ENCODE measurements at regions not wholly inside any gene's neighbourhood (a gene's known extent, or its start where the extent isn't known, plus 50 kb on each side); places are given as distances from the start of the nearest gene placed in this dataset.

DNA sequence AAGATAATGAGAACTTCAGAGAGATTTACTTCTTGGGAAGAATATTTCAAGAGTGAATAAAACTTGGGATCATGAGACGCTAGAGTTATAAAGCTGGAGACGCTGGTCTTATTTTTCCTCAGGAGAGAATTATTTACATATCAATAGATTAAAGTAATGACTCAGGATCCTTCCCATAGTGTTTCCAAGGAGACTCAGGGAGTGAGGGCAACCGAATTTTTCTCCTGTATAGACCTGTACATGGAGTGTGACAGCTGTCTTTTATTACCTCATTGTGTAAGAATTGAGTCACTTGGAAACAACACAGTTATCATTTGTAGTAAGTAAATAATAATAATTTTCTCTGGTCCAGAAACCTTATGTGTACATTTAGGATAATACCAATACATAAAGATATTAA is 1905.5 kb downstream of the OLFM4 start:
- no peaks in the 10 kb centered on the region for H3K79me2 ChIP-seq (ENCODE audit: control insufficient read depth, low read length)
- H3K27ac ChIP-seq (ENCODE audit: low read depth, low read length), result no peak overlapping the region
- H3K4me1 ChIP-seq (ENCODE audit: control insufficient read depth, low read length), result no peaks in the 10 kb centered on the region
- no peaks in the 10 kb centered on the region for H3K36me3 ChIP-seq (ENCODE audit: control insufficient read depth, low read length)
- no peak overlapping the region for H3K4me3 ChIP-seq (ENCODE audit: low read length)
- H3K9me3 ChIP-seq (ENCODE audit: control insufficient read depth, insufficient read depth, low read length), result peaks cover 5% of the 10 kb centered on the region; the same call in 1 of the 2 replicates
- TF ChIP-seq, protein P1, sequence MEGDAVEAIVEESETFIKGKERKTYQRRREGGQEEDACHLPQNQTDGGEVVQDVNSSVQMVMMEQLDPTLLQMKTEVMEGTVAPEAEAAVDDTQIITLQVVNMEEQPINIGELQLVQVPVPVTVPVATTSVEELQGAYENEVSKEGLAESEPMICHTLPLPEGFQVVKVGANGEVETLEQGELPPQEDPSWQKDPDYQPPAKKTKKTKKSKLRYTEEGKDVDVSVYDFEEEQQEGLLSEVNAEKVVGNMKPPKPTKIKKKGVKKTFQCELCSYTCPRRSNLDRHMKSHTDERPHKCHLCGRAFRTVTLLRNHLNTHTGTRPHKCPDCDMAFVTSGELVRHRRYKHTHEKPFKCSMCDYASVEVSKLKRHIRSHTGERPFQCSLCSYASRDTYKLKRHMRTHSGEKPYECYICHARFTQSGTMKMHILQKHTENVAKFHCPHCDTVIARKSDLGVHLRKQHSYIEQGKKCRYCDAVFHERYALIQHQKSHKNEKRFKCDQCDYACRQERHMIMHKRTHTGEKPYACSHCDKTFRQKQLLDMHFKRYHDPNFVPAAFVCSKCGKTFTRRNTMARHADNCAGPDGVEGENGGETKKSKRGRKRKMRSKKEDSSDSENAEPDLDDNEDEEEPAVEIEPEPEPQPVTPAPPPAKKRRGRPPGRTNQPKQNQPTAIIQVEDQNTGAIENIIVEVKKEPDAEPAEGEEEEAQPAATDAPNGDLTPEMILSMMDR (IDR thresholded peaks at IDR 0.05; ENCODE audit: low read depth, low read length, poor library complexity, severe bottlenecking), result no peak
- no peak for TF ChIP-seq EZH2phosphoT487 (IDR thresholded peaks at IDR 0.05; ENCODE audit: borderline replicate concordance, low read length)
- no peaks in the 10 kb centered on the region for H3K9me2 ChIP-seq (replicated peaks; ENCODE audit: control insufficient read depth, low read length)
- H3F3A ChIP-seq (ENCODE audit: control insufficient read depth, insufficient read depth), result no peaks in the 10 kb centered on the region
- H3K4me2 ChIP-seq (ENCODE audit: low read length), result no peak overlapping the region
- H4K20me1 ChIP-seq (ENCODE audit: control insufficient read depth, insufficient read depth, low read depth, low read length), result no peaks in the 10 kb centered on the region
- no peaks in the 10 kb centered on the region for H3K27me3 ChIP-seq (ENCODE audit: control insufficient read depth, low read length)

- Histone ChIP-seq H3K27me3 (ENCODE audit: control insufficient read depth, low read length) (no peaks in the 10 kb centered on the region), H4K20me1 (ENCODE audit: control insufficient read depth, insufficient read depth, low read depth, low read length) (no peaks in the 10 kb centered on the region), H3K4me3 (ENCODE audit: low read length) (no peak overlapping the region), H3F3A (ENCODE audit: control insufficient read depth, insufficient read depth) (no peaks in the 10 kb centered on the region), H3K4me1 (ENCODE audit: control insufficient read depth, low read length) (no peaks in the 10 kb centered on the region), H3K9me3 (ENCODE audit: control insufficient read depth, insufficient read depth, low read length) (no peaks in the 10 kb centered on the region), H3K27ac (ENCODE audit: low read depth, low read length) (no peak overlapping the region), H3K9me2 (replicated peaks; ENCODE audit: control insufficient read depth, low read length) (no peaks in the 10 kb centered on the region), H3K36me3 (ENCODE audit: control insufficient read depth, low read length) (no peaks in the 10 kb centered on the region), H3K79me2 (ENCODE audit: control insufficient read depth, low read length) (no peaks in the 10 kb centered on the region), H3K4me2 (ENCODE audit: low read length) (no peak overlapping the region)
- TF ChIP-seq, protein P1 (IDR thresholded peaks at IDR 0.05; ENCODE audit: low read depth, low read length, poor library complexity, severe bottlenecking), result no peak
- no peak for TF ChIP-seq EZH2phosphoT487 (IDR thresholded peaks at IDR 0.05; ENCODE audit: borderline replicate concordance, low read length)
Measured at GRCh38 chr13:54945973-54946372, 1917.4 kb downstream of the OLFM4 start.

DNA sequence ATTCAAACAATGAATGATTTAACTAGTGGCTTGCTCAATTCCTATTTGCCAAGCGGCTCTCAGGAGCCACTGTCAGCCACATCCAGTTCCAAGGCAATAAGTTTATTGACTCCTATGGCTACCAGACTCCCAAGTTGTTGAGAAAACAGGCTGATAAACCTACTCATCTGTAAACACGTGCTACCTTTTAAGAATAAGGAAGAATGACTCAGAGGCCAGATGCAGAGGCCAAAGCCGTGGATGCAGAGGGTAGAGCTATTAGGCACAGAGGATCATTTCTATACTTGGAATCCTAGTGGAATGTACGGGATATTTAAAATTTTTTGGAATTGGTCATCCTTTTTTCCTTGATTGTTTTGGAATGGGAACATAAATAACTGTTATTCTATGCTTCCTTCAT is 1921.1 kb downstream of the OLFM4 start:
- Histone ChIP-seq H4K20me1 (ENCODE audit: control insufficient read depth, insufficient read depth, low read depth, low read length) (no peaks in the 10 kb centered on the region), H3K4me3 (ENCODE audit: low read length) (no peak overlapping the region), H3K27ac (ENCODE audit: low read depth, low read length) (no peak overlapping the region), H3K9me2 (replicated peaks; ENCODE audit: control insufficient read depth, low read length) (no peaks in the 10 kb centered on the region), H3K27me3 (ENCODE audit: control insufficient read depth, low read length) (no peaks in the 10 kb centered on the region), H3K9me3 (ENCODE audit: control insufficient read depth, insufficient read depth, low read length) (no peaks in the 10 kb centered on the region), H3K36me3 (ENCODE audit: control insufficient read depth, low read length) (no peaks in the 10 kb centered on the region), H3K79me2 (ENCODE audit: control insufficient read depth, low read length) (no peaks in the 10 kb centered on the region), H3K4me2 (ENCODE audit: low read length) (no peak overlapping the region), H3F3A (ENCODE audit: control insufficient read depth, insufficient read depth) (no peaks in the 10 kb centered on the region), H3K4me1 (ENCODE audit: control insufficient read depth, low read length) (no peaks in the 10 kb centered on the region)
- TF ChIP-seq, protein P1 (IDR thresholded peaks at IDR 0.05; ENCODE audit: low read depth, low read length, poor library complexity, severe bottlenecking), result no peak
- TF ChIP-seq EZH2phosphoT487 (IDR thresholded peaks at IDR 0.05; ENCODE audit: borderline replicate concordance, low read length), result no peak

GRCh38 chr13:54950546-54950945 is 1921.9 kb downstream of the OLFM4 start:
- no peaks in the 10 kb centered on the region for H3F3A ChIP-seq (ENCODE audit: control insufficient read depth, insufficient read depth)
- TF ChIP-seq, protein P1 (IDR thresholded peaks at IDR 0.05; ENCODE audit: low read depth, low read length, poor library complexity, severe bottlenecking), result no peak
- no peak for TF ChIP-seq EZH2phosphoT487 (IDR thresholded peaks at IDR 0.05; ENCODE audit: borderline replicate concordance, low read length)
- H3K79me2 ChIP-seq (ENCODE audit: control insufficient read depth, low read length), result no peaks in the 10 kb centered on the region
- H4K20me1 ChIP-seq (ENCODE audit: control insufficient read depth, insufficient read depth, low read depth, low read length), result no peaks in the 10 kb centered on the region
- H3K36me3 ChIP-seq (ENCODE audit: control insufficient read depth, low read length), result no peaks in the 10 kb centered on the region
- H3K27me3 ChIP-seq (ENCODE audit: control insufficient read depth, low read length), result no peaks in the 10 kb centered on the region
- no peaks in the 10 kb centered on the region for H3K9me3 ChIP-seq (ENCODE audit: control insufficient read depth, insufficient read depth, low read length)
- no peak overlapping the region for H3K4me3 ChIP-seq (ENCODE audit: low read length)
- H3K4me2 ChIP-seq (ENCODE audit: low read length), result no peak overlapping the region
- H3K9me2 ChIP-seq (replicated peaks; ENCODE audit: control insufficient read depth, low read length), result no peaks in the 10 kb centered on the region
- H3K27ac ChIP-seq (ENCODE audit: low read depth, low read length), result no peak overlapping the region
- H3K4me1 ChIP-seq (ENCODE audit: control insufficient read depth, low read length), result no peaks in the 10 kb centered on the region
